Inflammatory macrophage treated with lipopolysaccharide for 4 hours (primary cell): ENCODE measurements at regions not wholly inside any gene's neighbourhood (a gene's known extent, or its start where the extent isn't known, plus 50 kb on each side); places are given as distances from the start of the nearest gene placed in this dataset.

Source experiments
- DNase-seq: peaks from one replicate; pipeline ENCODE4 v3.0.0-alpha.2; 2020

DNA sequence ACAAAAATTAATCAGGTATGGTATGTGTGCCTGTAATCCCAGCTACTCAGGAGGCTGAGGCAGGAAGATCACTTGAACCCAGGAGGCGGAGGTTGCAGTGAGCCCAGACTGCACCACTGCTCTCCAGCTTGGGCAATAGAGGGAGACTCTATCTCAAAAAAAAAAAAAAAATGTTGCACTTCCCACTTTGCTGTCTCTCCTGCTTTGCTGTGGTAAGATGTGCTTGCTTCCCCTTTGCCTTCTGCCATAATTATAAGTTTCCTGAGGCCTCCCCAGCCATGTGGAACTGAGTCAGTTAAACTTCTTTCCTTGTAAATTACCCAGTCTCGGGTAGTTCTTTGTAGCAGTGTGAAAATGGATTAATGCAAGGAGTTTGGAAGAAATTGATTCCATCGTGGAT, 120.3 kb upstream of the CFAP20DC start:
- peak; percentile 10 for DNase-seq

DNA sequence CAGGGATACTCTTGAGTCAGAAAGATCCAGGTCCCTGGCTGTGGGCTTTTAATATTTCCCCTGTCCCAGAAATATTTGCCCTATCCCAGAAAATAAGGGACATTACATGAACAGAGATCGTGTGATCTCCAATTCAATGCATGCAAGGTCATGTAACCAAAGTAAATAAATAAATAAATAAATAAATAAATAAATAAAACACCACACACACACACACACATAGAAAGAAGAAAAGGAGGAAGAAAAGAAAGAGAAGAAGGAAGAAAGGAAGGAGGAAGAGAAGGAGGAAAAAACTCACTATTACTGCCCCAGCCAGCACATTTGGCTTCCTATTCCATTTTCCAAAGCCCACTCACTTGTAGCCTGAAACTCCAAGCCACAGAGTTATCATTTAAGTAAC, 117.9 kb upstream of the CFAP20DC start:
- DNase-seq = no peak

DNA sequence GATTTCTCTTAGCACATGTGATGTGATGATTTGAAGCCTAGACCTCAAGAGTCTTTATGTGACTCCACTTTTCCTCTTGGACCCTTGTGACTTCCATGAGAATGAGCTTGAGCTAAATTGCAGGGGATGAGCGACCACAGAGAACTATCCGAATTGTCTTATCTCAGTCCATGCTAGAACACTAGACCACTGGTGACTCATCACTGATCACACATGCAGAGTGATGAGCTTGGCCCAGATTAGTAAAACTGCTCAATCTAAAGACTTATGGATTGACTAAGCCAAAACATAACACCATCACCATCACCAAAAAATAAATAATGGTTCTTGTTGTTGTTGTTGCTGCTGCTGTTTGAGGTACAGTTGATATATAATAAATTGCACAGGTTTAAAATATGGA, 114.1 kb upstream of the CFAP20DC start:
- DNase-seq = no peak

DNA sequence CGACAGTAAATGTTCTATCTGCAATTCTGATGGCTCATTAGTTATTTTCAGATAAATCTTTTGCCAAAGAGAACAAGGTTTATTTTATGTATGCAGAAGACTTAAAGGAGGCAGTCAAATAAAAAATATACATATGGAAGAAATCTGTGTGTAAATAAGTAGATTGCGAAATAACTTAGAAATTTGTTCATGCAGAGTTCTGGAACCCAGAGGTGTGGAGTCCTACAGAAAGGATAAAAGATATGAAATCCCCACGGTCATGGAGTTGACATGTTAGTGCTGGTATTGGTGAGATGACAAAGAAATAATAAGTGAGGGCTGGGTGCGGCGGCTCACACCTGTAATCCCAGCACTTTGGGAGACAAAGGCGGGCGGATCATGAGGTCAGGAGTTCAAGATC, 111.2 kb upstream of the CFAP20DC start:
- no peak for DNase-seq

DNA sequence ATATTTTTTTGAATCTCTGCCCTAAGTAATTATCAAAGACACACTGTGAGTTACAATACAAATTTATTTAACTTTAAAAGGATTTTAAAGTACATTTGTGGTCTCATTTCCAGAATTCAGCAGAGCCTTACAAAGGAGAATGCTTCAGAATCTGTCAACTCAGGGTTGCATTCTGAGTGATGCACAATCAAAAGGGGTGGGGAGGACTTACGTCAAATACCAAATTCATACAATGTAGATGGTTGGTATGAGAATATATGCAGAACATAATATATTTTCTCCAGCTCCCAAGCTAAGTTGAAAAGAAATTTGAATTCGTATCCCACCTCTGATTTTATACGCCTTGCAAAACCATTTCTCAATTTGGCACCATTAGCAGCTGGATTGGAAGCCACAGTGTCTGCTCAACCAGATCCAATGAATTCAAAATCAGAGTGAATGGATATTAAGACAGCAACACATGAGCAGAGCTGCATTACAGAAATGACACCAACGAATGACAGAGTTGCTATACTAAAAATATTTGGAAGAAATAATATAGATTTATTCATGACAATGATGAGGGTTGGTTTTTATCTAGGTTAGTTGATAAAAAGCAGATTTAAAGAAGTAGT, 110.4 kb upstream of the CFAP20DC start:
- no peak for DNase-seq

DNA sequence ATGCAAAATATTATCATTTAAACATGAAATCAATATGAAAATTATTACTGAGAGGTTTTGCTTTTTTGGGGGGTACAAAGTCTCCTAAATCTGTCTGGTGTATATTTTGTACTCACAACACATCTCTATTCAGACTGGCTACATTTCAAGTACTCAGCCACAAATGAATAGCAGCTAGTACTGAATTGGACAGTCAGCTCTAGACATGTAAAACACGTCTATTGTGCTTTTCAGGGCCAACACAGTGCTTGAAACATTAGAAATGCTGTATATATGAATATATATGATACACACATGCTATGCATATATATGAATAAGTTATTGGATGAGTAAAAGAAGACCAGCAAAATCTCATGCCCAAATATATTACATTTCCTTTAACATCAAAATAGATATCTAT, 103.8 kb upstream of the CFAP20DC start:
- no peak for DNase-seq

DNA sequence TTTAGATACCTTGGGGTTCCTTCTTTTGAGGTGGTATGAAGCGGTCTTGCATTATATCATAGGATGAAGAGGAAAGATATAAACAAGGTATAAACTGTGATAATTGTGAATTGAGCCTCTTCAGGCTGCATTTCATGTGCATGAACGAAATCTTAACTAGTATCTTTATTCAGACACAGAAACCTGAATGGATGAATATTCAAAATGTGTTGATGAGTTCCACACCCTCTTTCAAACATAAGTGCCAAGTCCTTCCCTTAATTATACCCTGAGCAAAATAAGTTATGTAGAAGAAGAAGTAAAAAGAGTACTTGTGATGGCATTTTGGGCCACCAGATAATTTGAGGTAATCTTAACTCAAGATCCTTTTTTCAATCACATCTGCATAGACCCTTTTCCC, 103.1 kb upstream of the CFAP20DC start:
- no peak for DNase-seq

DNA sequence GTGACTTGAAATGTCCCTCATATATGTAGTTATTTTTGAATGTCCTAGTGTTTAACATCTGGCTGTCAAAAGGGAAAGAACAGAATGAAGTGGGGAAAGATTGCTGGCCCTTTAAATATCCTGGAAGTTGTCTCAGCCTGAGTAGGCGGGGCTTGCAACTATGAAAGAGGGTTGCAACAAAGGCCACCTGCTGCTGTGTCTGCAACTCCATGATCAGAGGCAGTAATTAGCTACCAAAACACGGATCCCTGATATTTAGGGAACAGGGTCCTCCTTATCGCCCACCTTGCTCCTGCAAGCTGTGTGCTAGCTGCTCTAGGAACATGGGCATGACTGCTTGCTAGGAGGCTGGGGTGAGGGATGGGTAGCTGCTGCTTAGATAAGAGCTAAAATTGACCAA, 100.2 kb upstream of the CFAP20DC start:
- DNase-seq = no peak

DNA sequence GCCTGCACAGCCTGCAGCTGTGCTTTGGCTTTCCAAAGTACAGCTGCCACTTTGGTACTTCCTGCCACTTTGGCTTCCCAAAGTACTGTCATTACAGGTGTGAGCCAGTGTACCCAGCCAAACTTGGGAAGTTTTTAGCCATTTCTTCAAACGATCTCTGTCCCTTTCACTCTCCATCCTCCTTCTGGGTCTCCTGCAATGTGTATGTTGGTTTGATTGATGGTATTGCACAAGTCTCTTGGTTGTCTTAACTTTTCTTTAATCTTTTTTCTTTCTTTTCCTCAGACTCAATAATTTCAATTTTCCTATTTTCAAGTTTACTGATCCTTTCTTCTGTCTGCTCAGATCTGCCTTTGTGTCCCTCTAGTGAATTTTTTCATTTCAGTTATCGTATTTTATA, 99.3 kb upstream of the CFAP20DC start:
- no peak for DNase-seq

DNA sequence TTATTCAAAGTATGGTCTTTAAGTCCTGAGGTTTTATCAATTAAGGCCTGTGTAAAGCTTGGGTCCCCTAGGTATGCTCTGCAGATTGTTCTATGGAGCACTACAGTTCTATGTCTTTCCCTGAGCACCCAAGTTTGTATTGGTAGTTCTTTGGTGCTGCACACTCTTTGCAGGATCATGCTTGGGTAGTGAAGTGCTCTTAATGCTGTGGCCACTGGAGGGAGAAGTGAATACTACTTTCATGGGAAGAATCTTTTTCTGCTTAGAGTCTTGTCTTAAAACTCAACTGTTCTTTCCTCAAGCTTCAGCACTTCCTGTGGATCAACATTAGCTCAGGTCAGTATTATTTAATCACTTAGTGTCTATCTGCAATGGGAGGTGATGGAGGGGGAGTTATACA, 93.6 kb upstream of the CFAP20DC start:
- DNase-seq = no peak

DNA sequence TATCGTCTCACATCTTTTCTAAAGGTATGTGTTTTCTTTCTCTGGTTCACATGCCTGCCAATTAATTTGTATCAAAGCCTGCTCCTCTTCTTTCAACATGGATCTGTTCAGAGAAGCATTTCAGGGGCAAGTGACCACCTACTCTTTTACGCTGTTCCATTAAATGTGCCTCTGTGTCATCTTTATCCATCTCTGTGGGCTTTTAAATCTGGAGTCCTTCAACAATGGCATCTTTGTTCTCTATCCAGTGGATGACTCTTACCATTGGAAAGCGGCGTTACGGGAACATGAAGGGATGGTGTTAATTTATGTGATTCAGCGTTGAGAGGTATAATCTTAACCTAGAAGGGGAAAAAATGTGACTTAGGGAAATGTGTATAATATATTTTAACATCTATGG, 92.7 kb upstream of the CFAP20DC start:
- DNase-seq = no peak

DNA sequence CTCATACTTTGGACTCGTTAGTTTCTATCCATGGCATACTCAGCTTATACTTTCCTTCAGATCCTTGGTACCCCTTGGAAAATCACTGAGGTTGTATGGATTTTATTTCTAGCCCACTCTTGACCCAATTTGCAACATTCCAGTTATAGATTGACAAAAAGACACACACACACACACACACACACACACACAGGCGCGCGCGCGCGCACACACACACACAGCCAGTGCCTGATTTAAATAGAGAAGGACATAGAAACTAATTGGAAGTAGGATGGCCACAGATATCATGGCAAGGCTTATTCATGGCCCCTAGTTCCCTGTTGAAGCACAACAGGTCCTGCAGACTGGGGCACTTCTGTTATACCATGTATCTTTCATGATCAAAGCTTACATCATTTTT, 89.1 kb upstream of the CFAP20DC start:
- DNase-seq = no peak

DNA sequence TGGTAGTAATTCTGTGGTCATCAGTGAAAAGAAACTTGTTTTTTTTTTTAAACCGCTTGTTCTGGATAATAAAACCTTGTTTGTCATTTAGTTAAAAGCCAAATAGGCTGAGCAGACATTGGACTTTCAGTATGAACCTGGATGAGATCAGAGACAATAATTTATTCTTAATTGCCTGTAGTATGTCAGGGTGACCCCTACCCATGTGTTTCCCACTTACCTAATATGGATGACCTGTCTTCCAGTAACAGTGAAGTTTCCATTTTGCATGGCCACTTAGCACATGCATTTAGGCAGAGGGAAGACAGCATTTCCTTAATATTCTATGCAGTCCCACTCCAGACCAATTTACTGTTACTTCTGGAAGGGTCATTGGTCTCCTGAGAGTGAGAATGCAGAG, 87.6 kb upstream of the CFAP20DC start:
- DNase-seq = no peak

DNA sequence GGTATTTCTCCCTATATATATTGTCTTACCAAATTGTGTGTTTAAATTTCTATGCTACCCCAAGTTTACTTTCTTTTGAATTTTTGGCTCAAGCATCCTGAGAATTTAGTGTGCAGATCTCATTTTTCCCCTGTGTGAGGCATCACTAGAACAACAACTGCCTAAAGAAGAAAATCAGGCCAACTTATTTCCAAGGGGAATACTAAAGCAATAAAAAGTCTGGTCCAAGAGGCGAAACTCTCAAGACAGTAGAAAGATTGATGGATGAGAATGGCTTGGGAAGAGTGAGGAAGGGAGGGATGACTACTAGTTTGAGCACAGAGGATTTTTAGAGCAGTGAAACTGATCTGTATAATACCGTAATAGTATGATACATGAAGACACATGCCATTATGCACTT, 86.3 kb upstream of the CFAP20DC start:
- DNase-seq = no peak

DNA sequence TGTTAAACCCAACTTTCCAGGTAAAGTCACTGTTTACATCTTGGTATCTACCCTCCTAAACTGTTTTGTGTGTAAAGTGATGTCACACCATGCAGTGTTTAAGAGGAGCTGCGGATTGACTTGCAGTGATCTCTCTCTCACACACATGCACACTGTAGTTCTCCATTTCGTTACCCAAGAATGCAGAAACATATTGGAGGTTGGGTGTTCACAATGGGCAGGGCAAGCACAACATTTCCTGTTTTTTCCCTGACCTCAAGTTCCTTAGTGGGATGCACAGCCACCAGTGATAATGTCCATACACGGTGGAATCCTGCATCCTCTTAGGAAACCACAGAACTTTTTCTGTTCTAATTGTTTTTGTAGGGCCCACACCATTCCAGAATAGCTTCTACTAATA, 85.3 kb upstream of the CFAP20DC start:
- peak; percentile 53 for DNase-seq

DNA sequence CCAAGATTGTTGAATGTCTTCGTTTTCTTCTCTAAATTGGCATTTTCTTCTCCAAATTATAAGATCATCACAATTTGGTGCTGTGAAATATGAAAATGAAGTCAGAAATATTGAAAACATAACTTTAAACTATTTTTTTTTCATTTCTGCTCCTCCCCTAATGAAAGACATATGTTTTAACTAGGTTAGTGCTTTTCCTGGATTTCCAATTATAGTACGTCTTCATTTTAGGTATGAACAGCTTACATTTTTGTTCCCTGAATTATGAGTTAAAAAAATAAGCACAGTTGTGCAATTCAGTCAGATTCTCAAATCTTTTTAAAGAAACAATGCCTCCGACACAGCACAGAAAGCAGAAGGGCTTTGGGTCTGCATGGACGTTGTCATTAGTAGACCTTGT, 83.5 kb upstream of the CFAP20DC start:
- DNase-seq = no peak

DNA sequence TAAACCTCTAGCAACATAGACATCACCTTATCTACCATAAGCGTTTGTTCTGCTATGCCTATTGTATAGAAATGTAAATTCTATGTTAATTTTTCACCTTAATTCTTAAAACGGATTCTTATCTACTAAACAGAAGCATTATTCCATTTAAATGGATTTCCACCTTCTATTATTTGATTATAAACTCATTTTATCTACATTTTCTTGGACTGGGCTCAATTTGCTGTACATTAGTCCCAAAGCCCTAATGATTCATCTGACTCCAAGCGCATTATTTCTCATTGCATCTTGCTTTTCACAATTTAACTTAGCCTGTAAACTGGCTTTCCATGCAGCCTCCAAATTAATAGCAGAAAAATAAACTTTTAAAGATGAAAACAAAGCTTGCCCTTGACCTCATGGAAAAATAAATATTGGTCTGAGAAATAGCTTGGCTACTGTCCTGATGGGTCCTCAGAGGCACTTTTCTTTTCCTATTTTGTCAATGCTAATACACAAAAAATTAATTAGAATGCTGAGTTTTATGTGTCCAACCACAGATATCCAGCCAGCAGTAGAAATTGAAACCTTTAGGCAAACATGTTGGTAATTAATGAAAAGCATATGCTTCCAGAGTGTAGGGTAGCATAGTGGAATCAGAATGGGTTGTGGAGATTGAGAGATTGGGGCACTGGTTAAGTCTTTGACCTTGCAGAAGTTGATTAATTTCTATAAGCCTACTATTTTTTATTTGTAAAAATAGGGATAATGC, 81.4 kb upstream of the CFAP20DC start:
- DNase-seq = no peak

DNA sequence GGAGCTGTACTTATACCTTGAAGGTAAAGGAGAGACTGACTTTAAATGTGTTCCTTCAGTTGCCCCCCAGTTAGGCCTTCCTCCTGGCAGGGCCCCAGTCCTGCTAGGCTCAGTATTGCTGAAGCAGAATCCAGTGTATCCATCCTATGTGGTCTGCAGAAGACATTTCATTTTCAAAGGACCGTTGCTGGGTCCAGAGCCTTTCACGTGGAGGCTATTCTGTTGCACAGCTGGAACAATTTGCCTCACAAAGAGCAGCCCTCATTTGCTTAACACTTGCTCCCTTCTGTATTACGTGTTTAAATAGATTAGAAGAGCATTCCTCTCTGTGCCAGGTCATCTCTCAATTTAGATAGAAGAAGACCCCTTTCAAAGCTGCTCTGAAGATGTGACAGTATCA, 78.9 kb upstream of the CFAP20DC start:
- DNase-seq = no peak

DNA sequence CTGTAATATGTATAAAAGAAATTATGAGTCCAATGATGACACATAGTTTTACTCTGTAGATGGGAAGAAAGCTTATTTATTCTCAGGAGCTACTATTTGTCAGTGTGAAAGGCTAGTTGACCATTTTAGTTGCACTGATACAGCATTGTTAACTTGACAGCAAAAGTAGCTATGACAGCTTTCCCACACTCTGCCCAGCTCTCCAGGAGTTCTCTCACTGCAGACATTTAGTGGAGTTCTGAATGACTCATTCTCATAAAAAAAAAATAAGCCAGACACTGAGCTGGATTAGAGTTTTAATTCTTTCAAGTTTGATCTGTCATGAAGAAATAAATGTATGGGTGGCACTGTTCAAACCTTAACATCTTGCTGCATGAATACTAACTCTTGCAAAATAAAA, 77.2 kb upstream of the CFAP20DC start:
- no peak for DNase-seq

DNA sequence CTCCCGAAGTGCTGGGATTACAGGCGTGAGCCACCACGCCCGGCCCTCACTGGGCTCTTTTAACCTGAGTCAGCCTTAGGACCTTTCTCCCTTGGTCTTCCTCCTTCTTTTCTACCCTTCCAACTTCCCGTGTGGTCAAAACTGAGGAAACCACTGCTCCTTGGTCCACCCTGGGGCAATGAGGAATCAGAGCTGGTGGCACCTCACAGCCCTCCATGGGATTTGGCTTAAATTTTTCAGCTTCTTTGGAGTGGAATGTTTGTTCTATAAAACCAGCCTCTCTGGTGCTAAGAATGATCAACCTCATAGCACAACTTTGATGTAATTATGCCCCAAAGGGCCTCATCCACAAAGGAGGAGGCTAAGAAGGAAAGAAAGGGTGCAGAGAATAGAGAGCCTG, 76.6 kb upstream of the CFAP20DC start:
- no peak for DNase-seq

DNA sequence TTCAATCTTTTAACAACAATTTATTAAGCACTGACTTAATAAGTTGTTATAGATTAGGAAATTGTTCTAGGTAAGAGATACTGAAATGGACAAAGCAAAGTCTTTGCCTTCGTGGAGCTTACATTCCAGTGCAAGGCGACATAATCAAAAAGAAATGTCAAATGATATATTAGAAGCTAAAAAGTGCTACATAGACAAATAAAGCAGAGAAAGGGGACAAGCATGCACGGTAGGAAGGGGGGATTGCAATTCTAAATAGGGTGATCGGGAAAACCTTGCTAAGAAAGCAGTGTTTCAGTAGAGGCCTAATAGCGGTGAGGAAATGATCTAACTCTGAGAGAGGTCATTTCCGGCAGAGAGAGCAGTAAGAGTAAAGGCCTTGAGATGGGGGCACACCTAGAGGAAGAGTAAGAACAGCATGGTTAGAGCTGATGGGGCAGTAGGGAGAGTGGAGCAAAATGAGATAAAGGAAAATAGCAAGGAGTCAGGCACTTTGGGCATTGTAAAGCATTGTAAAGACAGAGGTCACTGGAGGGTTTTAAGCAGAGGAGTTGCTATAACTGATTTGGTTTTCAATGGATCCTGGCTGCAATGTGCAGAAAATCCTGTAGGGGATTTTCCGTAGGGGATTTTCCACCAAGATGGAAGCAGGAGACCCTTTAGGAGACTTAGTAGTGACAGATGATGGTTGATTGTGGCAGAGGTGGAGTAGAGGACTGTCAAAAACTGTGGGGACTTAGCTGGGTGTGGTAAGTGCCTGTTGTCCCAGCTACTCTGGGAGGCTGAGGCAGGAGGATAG, 71.7 kb upstream of the CFAP20DC start:
- DNase-seq = no peak

DNA sequence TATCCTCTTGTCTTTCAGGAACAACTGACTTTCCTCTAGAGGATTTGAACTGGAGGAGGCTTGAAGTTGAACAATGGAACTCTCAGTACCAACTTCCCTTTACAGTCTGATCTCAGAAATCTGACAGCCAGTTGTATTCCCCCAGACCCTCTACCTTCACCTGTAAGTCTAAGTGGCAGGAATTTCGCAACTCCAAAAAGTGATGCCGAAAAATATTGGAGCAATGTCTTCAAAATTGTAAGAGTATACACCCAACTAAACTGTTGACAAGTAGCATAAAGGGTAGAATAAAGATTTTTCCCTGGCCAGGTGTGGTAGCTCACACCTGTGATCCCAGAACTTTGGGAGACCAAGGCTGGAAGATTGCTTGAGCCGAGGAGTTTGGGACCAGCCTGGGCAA, 69.1 kb upstream of the CFAP20DC start:
- DNase-seq = no peak

DNA sequence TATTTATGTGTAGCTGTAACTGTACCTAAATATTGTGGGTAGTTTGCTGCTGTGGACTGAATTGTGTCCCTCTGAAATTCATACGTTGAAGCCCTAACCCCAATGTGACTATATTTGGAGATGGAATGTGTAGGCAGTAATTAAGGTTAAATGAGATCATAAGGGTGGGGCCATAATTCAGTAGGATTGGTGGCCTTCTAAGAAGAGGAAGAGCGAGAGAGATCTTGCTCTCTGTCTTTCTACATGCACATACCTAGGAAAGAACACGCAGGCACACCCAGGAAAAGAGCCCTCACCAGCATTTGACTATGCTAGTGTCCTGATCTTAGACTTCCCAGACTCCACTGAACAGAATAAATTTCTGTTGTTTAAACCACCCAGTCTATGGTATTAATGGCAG, 67.6 kb upstream of the CFAP20DC start:
- no peak for DNase-seq

DNA sequence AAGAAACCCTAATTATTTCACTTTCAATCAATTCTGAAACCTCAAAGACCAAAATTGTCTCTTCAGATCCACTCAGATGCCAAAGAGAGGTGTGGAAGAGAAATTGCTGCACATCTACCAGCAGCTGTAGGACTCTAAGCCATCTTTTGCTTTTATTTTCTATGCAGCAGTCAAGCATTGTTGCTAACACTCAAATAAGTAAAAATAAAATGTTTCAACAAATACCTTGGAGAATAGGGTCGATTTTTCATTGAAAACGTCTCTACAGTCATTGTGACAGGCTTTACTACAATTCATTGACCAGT, 66.4 kb upstream of the CFAP20DC start:
- no peak for DNase-seq
